Loucy (cell line): ENCODE measurements at regions not wholly inside any gene's neighbourhood (a gene's known extent, or its start where the extent isn't known, plus 50 kb on each side); places are given as distances from the start of the nearest gene placed in this dataset.

ENCODE experiments used
- H2AFZ ChIP-seq: fragments of 200-600 bp; sonication (generic); 2 replicates; pipeline ENCODE4 v1.6.0; 2016; ENCODE audit warnings: antibody characterized with exemption, mild to moderate bottlenecking, low read length, moderate library complexity
- H3F3A ChIP-seq: fragments of 200-600 bp; 2 replicates; pipeline ENCODE4 v1.6.0; 2016; ENCODE audit warnings: antibody characterized with exemption, low read depth, mild to moderate bottlenecking
- H3K27me3 ChIP-seq: fragments of 200-600 bp; sonication (generic); 2 replicates; pipeline ENCODE4 v1.6.1; 2014; ENCODE audit warnings: low read length, mild to moderate bottlenecking; ENCODE audit not compliant: insufficient read depth, poor library complexity, severe bottlenecking
- H3K36me3 ChIP-seq: fragments of 200-600 bp; sonication (generic); 2 replicates; pipeline ENCODE4 v1.6.1; 2016; ENCODE audit warnings: low read length; ENCODE audit not compliant: insufficient read depth
- H3K4me1 ChIP-seq: fragments of 200-600 bp; sonication (generic); 2 replicates; pipeline ENCODE4 v1.5.1; 2014; ENCODE audit warnings: low read length, mild to moderate bottlenecking; ENCODE audit not compliant: insufficient read depth, poor library complexity, severe bottlenecking
- H3K4me2 ChIP-seq: fragments of 200-600 bp; sonication (generic); 2 replicates; pipeline ENCODE4 v1.6.0; 2014; ENCODE audit warnings: antibody characterized with exemption, low read length, low read depth, mild to moderate bottlenecking; ENCODE audit not compliant: poor library complexity, severe bottlenecking
- H3K4me3 ChIP-seq: fragments of 200-600 bp; sonication (generic); 2 replicates; pipeline ENCODE4 v1.5.1; 2014; ENCODE audit warnings: low read length, mild to moderate bottlenecking, mixed read lengths; ENCODE audit not compliant: poor library complexity, severe bottlenecking
- H3K79me2 ChIP-seq: fragments of 200-600 bp; sonication (generic); 2 replicates; pipeline ENCODE4 v1.6.1; 2014; ENCODE audit warnings: low read length; ENCODE audit not compliant: insufficient read depth
- H3K9ac ChIP-seq: fragments of 200-600 bp; sonication (generic); 2 replicates; pipeline ENCODE4 v1.6.0; 2014; ENCODE audit warnings: mild to moderate bottlenecking, low read depth, low read length, moderate library complexity; ENCODE audit not compliant: poor library complexity, severe bottlenecking
- H3K9me2 ChIP-seq: fragments of 200-600 bp; sonication (generic); replicated peaks from 2 replicates; pipeline ENCODE4 v1.6.1; 2016; ENCODE audit warnings: low read depth, low read length, mixed read lengths
- H3K9me3 ChIP-seq: fragments of 200-600 bp; sonication (generic); 2 replicates; pipeline ENCODE4 v1.6.1; 2014; ENCODE audit warnings: mild to moderate bottlenecking, antibody characterized with exemption, low read length, low read depth; ENCODE audit not compliant: insufficient read depth
- H4K20me1 ChIP-seq: fragments of 200-600 bp; sonication (generic); 2 replicates; pipeline ENCODE4 v1.6.0; 2014; ENCODE audit warnings: antibody characterized with exemption, low read length, mild to moderate bottlenecking; ENCODE audit not compliant: insufficient read depth, poor library complexity, severe bottlenecking
- EZH2phosphoT487 ChIP-seq: fragments of 200-600 bp; IDR thresholded peaks from 2 replicates; pipeline ENCODE4 v1.6.1; 2018; ENCODE audit warnings: antibody characterized with exemption, mild to moderate bottlenecking, moderate library complexity, borderline replicate concordance
- TF ChIP-seq, protein P1 (sequence below): fragments of 200-600 bp; sonication (generic); conservative IDR thresholded peaks from 2 replicates; pipeline ENCODE4 v1.5.1; 2014; ENCODE audit warnings: mild to moderate bottlenecking, antibody characterized with exemption, low read length

GRCh38 chr1:115179397-115180079 lies 90.2 kb upstream of the TSPAN2 start:
- Histone ChIP-seq H3K36me3 (no peaks in the 10 kb centered on the region), H3K9ac (no peak overlapping the region), H3K9me3 (no peaks in the 10 kb centered on the region), H3F3A (no peaks in the 10 kb centered on the region), H3K27me3 (no peaks in the 10 kb centered on the region), H4K20me1 (no peaks in the 10 kb centered on the region), H3K9me2 (no peaks in the 10 kb centered on the region), H3K4me2 (no peak overlapping the region), H3K4me3 (no peak overlapping the region), H2AFZ (no peak overlapping the region), H3K79me2 (no peaks in the 10 kb centered on the region), H3K4me1 (no peaks in the 10 kb centered on the region)
- no peak for TF ChIP-seq EZH2phosphoT487
- TF ChIP-seq, protein P1, sequence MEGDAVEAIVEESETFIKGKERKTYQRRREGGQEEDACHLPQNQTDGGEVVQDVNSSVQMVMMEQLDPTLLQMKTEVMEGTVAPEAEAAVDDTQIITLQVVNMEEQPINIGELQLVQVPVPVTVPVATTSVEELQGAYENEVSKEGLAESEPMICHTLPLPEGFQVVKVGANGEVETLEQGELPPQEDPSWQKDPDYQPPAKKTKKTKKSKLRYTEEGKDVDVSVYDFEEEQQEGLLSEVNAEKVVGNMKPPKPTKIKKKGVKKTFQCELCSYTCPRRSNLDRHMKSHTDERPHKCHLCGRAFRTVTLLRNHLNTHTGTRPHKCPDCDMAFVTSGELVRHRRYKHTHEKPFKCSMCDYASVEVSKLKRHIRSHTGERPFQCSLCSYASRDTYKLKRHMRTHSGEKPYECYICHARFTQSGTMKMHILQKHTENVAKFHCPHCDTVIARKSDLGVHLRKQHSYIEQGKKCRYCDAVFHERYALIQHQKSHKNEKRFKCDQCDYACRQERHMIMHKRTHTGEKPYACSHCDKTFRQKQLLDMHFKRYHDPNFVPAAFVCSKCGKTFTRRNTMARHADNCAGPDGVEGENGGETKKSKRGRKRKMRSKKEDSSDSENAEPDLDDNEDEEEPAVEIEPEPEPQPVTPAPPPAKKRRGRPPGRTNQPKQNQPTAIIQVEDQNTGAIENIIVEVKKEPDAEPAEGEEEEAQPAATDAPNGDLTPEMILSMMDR = no peak

GRCh38 chr1:115176189-115176588 lies 86.9 kb upstream of the TSPAN2 start:
- no peaks in the 10 kb centered on the region for H3K79me2 ChIP-seq
- H3K36me3 ChIP-seq = no peaks in the 10 kb centered on the region
- H3K4me3 ChIP-seq = no peak overlapping the region
- no peak for TF ChIP-seq EZH2phosphoT487
- TF ChIP-seq, protein P1 = no peak
- H3K9me3 ChIP-seq = no peaks in the 10 kb centered on the region
- H3K9ac ChIP-seq = no peak overlapping the region
- no peaks in the 10 kb centered on the region for H3K9me2 ChIP-seq
- H3K27me3 ChIP-seq = no peaks in the 10 kb centered on the region
- no peak overlapping the region for H3K4me2 ChIP-seq
- no peaks in the 10 kb centered on the region for H4K20me1 ChIP-seq
- no peaks in the 10 kb centered on the region for H3K4me1 ChIP-seq
- no peak overlapping the region for H2AFZ ChIP-seq
- no peaks in the 10 kb centered on the region for H3F3A ChIP-seq

- H3K79me2 ChIP-seq = no peaks in the 10 kb centered on the region
- no peak overlapping the region for H2AFZ ChIP-seq
- H3K27me3 ChIP-seq = no peaks in the 10 kb centered on the region
- H3F3A ChIP-seq = no peaks in the 10 kb centered on the region
- H3K9me3 ChIP-seq = no peaks in the 10 kb centered on the region
- no peak overlapping the region for H3K9ac ChIP-seq
- H3K36me3 ChIP-seq = no peaks in the 10 kb centered on the region
- no peak overlapping the region for H3K4me3 ChIP-seq
- no peaks in the 10 kb centered on the region for H4K20me1 ChIP-seq
- TF ChIP-seq, protein P1 = no peak
- TF ChIP-seq EZH2phosphoT487 = no peak
- no peak overlapping the region for H3K4me2 ChIP-seq
- H3K9me2 ChIP-seq = no peaks in the 10 kb centered on the region
- H3K4me1 ChIP-seq = no peaks in the 10 kb centered on the region
These were observed 86.3 kb upstream of the TSPAN2 start for GRCh38 chr1:115175596-115175995.
